DMS153 treated with DMSO at 0.1 percent for 48 hours (cell line): ENCODE measurements at regions not wholly inside any gene's neighbourhood (a gene's known extent, or its start where the extent isn't known, plus 50 kb on each side); places are given as distances from the start of the nearest gene placed in this dataset.

Experiments
- DNase-seq: peaks from one replicate; lab custom pipeline; 2025; ENCODE audit not compliant: unreplicated experiment; lab: John Stamatoyannopoulos, UW

DNA sequence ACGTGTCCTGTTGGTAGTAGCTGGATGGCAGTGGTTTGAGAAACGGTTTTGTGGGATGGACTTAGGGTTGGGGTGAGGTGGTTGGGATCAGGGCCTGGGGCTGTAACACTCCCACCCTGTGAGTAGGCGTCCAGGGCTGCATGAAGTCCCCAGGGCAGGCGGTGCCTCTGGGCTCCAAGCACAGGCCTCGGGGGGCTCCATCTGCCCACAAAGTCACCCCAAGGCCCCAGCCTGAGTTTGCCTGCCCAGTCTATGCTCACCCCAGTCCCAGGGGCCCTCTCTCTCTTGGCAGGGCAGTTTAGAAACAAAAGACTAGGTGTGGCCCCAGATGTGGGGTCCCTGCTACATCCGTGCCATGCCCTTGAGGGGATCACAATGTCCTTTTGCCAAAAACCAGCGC lies 86.9 kb upstream of the PRR23E start:
- no peak for DNase-seq

DNA sequence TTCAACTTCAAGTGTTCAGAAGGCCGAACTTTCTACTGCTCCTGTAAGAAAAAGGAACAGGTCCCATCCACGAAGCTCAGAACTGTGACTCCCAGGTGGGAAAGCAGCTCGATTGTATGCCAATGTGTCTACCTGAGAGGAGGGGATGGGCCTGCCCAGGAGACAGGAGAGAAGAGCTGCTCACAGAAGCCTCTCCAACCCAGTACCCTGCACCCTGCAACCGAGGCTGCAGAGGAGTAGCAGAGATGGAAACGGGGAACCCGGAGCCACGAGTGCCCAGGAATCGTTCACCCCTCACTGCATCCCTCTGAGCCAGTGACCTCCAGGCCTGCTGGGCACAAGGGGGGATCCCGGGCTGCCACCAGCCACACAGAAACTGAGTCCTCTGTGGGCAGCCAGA lies 86.5 kb upstream of the PRR23E start:
- no peak for DNase-seq

DNA sequence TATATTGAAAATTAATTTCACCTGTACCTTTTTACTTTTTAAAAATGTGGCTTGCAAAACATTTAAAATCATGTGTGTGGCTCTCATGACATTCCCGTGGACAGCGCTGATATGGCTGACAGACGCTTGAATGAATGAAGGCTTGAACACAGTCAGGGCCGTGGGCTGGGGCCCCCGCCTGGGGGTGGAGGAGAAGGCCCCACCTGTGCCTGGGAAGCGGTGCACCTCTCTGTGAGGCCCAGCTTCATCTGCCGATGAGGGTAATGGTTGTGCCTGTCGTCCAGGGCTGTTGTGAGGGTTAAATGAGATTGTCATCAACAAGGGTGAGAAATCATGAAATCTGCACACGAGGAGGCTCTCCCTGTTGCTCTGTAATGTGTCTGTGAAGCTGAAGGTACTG lies 85.9 kb upstream of the PRR23E start:
- DNase-seq: no peak

DNA sequence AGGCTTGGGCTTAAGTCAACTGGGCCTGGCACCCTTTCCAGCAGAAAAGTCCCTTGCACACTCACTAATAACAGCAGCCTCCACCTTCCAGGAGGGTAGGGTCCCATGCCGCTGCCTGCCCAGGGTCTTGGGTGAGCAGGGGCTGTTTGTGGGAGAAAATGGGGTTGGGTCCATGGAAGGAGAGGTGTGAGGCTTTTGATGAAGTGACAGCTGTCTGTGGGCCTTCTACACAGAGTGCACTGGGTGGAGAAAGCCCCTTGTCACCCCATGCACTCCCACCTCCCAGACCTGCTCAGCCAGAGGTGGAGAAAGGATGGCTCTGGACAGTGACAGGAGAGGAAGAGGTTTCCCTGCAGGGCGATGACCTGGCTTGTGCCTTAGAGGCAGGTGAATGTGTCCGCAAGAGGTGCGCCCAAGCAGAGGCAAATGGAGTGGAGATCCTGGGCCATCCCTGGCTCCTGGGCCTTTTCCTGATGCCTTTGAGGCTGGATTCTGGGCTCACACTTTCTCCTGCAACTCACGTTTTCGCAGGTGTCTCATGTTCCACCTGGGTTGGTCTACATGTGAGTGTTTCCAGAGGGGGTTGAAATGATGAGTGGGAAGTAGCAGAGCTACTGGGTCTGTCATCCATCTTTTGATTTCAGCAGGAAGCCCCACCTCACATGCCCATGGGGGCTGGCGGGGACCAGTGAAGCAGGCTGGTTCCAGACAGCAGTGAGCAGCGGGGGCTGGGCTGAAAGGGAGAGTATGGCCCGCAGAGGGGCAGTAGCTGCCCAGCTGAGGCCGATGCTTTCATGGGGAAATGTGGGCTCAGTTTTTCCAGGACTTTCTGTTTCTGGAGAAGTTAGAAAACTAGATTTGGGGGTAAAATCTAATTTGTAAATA lies 85.2 kb upstream of the PRR23E start:
- DNase-seq: no peak

DNA sequence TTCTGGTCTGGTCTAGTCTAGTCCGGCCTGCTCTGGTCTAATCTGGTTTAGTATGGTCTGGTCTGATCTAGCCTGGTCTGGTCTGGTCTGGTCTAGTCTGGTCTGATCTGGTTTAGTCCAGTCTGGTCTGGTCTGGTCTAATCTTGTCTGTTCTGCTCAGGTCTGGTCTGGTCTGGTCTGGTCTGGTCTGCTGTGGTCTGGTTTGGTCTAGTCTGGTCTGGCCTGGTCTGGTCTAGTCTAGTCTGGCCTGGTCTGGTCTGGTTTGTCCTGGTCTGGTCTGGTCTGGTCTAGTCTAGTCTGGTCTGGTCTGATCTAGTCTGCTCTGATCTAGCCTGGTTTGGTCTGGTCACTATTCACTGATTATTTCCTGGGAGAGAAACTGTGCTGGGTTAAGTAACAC lies 84.1 kb upstream of the PRR23E start:
- no peak for DNase-seq

DNA sequence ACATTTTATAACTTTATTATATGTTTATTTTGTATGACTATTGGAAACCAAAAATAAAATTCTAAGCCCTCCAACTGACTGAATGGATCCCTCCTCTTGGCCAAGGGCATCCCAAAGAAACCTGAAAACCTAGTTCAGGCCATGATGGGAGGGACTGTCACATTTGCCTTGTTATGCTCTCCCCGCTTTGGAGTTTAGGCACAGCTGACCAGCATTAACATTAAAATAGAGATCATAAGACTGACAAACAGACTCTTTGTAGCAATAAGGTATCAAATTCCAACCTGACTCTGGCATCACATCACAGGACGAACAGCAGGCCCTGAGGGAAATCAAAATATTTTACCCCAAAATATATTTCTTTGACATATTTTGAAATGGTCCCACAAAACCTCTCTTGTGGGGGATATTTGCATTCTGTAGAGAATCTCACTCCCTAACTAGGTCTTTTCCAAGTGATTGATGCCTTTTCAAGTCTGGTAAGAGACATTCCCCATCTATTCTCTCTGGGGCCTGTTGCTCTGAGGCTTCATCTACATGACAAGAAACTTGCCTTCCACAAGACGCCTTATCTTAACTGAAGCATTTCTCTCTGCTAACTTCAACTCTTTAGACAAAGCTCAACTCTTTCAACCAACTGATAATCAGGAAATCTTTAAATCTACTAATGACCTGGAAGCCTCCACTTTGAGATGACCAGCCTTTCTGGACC lies 81.8 kb upstream of the PRR23E start:
- no peak for DNase-seq

DNA sequence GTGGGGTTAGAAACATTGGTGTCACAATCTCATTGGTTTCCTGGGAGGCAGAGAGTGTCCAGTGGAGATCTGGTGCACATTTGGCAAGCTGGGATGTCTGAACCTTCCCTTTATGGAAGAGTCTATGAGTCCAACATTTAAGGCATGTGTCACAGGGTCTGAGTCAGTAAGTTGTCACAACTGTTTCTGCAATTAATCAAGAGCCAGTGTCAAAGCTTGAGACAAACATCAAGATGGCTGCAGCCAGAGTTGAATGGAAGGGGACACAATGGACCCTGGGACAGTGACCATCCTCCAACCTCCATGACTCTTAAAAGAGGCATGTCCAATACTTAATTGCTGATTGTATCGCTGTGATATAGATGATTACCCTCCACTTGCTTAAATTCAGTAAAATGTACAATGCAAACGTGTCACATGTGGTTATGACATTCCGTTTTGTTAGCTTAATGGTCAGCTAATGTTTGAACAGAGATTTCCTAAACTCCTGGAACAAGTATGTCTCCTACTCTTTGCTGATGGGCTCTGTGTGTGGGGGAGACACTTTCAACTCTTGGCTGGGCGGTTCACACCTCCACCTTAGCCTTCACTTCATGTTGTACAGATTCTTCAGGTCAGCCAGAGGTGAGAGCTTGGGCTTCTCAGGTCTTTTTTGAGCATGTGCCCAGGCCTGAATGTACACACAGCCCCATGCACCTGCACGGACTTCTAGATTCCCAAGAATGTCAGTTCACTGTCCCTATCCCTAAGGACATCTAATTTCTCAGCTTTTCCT lies 79.9 kb upstream of the PRR23E start:
- no peak for DNase-seq

DNA sequence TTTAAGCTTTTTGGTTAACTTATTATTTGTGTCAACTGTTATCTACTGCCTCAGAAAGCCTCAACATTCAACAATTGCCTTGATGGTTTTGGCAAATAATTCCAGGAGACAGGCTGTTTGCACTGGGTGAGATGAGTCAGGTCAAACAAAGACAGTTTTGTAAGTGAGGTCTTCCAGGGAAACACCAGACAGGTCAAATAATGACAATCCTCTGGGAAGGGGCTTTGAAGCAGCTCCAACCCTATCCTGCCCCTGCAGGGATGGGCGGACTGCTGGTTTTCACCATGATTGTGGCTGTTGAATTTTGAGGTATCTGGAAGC lies 79.4 kb upstream of the PRR23E start:
- DNase-seq: no peak

DNA sequence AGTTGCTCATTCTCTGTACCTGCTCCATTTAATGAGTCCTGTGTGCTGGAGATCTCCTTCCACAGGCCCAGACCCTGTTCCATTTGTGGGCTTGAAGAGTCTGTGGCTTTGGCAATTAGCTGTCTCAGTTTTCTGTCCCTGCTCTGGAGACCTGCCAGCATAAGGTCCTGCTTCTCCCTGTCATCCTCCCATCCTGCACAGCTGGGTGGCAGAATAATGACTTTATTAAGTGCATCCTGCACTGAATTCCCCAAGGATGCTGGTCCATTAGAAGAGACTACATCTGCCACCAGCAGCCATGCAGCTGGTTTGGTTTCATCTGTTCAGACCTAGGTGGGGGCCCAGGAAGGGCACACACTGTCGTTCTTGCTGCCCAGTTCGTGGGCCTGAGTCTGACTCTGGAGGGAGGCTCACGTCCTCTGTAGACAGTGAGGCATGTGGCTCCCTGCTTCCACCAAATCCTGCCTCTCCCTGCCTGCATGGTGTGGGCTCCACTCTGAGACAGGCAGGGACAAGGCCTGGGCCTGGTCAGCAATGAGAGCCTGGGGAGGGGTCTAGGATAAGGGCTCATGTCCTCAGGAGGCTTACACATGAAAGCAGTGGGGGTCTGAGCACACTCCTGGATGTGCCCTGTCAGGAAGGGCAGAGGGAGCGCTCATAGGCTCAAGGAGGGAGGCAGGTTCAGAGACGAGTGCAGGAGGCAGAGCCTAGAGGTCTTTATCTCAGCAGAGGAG lies 78.4 kb upstream of the PRR23E start:
- no peak for DNase-seq

DNA sequence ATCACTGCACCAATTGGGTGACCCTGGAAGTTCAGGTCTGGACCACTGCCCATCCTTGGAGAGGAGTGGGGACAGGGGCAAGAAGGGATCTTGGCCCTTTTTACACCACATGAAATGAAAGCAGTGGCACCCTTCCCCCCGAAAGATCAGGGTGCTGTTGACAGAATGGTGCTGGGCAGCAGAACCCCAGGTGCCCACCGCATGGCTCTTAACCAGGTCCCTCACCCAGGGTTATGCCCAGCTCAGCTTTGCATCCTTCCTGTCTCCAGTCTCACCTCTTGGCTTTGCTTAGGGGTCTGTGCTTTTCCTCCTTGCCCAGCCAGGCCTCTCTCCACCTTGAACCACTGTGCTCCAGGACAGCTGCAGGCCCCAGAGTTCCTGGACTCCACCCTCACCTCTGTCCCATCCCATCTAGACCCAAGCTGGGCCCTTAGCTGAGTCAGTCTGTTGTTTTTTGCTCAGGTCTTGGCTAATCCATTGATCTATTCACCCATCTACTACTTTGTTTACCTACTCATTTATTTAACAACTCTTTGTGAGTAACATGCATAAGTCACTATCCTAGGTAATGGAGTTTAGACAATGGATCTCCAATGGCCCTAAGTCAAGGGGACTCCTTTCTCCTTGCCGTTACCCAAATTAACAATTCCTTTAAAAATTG lies 77.1 kb upstream of the PRR23E start:
- no peak for DNase-seq

DNA sequence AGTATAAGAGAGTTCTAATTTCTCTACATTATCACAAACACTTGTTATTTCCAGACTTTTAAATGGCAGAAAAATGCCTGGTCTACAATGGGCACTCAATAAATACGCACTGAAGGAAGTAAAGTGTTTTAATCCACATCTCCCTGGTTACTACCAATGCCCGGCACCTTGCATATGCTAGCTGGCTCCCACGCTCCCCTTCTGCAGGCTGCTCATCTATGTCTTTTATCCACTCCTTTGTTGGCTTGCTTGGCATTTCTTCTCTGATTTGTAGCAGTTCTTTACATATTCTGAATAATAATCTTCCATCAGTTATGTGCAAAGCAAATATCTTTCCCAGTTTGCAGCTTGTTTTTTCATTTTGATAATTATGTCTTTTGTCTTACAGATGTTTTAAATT lies 74.6 kb upstream of the PRR23E start:
- DNase-seq: no peak

DNA sequence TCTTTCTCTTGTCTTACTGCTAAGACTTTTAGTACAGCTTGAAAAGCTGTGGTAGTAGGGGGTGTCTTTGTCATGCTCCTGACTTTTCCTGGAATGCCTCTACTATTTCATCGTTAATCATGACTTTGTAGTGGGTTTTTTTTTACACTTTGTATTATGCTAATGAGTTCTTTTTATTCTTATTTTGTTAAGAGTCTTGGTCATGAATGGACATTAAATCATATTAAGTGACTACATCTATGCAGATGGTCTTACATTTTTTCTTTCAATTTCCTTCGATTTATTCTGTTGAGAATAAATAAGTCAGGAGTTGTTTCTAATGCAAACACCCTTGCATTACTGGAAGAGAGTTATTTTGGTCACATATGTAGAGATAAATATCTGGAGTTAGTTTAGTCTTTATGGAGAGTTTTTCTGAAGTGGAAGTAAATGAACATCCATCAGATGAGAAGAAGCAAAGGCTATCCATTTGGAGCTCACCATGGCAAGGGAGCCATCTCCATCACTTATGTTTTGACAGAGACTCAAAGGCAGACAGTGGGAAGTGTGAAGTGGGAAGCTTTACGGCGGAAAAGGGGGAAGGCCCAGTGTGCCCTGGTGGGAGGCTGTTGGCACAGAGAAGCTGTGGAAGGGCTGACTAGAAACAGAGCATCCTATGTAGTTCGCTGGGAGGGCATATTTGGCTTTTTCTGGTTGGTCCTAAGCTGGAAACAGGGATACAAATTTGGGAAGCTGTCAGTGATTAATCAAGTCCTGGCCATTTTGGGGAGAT lies 73.1 kb upstream of the PRR23E start:
- DNase-seq: no peak

DNA sequence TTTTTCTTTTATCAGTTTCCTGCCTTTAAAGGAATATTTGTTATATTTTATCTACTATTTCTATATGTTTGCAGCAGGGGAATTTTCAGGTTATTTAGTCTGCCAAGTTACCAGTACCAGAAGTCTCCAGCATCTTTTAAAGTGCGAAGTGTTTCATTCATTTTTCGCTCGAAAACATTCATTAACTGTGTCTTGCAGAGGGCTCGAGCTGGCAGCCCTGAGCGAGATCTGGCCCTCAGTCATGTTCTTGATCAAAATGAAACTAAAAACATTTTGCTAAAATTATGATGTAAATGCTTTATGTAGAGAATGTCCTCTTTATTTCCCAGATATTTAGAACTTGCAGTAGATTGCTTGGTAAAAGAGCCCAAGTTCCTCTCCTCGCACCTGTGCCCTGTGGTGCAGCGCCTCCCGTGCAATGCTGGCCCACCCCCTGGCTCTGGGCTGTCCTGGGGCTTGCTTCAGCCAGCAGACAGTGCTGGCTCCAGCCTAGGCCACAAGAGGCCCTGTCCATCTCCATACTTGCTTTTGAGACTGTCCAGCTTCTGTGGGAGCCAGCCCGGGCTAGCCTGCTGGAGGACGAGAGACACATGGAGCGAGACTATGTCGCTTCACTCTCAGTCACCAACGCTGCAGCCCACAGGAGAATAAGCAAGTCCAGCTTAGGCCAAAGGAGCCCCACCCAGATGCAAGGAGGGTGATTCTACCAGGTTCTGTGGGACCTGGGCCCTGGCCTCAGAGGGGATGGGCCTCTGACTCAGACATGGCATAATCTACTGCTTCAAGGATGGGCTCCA lies 71.9 kb upstream of the PRR23E start:
- no peak for DNase-seq

DNA sequence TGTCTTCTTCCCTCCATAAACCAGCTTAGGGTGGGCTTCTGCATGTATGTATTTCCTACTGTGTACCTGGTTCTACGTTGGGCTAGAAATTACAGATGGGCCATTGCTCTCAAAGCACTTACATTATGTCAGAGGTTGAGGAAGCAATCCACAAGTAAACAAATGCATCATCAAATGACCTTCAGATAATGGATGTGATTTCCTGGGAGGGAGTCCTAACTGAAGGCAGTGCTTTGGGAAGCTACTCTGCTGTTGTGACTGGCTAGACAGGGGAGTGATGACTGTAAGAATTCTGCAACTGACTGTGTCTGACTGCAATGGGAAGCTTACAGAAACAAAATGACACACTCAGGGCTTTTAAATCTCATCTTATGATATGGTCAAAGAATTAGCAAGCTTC lies 71.0 kb upstream of the PRR23E start:
- no peak for DNase-seq

DNA sequence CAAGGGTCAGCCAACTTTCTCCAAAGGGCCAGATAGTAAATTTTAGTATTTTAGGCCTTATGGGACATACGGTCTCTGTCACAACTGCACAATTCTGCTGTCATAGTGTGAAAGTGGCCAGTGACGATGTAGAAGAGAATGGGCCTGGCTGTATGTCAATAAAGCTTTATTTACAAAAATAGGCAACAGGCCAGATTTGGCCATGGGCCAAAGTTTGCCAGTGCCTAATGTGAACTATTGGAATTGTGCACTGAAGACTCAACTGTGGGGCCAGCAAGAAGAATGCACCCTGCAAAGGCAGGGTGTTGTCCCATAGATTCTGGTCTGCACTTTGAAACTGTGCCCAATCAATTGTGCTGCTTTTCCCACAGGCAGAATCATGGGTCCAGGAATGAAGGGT lies 69.4 kb upstream of the PRR23E start:
- DNase-seq: no peak

DNA sequence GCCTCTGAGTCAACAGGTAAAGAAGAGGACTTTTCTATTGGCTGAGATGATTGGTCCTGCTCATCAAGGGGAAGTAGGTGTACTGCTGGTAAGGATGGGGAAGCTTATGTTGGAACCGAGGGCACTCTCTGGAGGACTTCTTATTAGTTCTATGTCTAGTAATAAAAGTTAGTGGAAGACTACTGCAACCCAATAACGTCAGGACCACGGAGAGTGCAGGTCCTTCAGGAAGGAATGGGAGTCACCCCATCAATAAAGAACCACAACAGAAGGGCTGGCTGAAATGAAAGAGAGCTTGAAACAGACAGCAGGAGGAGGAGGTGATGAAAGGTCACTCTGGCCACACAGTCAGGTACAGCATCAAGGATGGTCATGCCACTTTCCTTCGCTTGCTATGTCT lies 68.8 kb upstream of the PRR23E start:
- no peak for DNase-seq

DNA sequence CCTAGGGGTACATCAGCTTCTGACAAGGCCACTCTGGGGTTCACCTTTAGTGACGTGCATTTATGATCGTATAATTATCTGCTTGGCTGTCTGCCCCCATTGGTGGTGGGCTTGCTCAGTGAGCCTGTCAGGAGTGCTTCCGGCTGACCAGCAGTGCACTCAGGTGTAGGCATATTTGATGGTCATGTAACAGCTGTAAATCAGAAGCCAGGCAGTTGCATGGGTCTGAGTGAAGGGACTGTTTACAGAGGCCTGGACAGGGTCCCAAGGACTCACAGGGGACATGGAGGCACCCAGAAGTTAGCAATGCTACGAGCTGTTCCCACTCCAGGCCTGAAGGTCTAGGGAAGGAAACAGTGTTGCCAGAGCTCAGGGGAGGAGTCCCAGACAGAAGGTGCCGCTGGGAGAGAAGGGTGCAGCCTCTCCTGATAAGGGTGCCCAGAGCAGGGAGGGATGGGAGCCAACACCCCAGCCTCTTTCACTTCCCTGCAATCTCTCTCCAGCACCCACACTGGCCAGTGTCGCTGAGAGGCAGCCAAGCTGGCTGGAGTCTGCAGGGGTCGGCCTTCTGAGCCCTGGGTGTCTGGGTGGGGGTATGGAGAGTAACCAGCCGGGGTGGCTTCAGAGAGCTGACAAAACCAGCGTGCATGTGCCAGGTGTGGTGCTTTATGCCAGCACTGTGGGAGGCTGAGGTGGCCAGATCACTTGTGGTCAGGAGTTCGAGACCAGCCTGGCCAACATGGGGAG lies 61.3 kb upstream of the PRR23E start:
- no peak for DNase-seq

DNA sequence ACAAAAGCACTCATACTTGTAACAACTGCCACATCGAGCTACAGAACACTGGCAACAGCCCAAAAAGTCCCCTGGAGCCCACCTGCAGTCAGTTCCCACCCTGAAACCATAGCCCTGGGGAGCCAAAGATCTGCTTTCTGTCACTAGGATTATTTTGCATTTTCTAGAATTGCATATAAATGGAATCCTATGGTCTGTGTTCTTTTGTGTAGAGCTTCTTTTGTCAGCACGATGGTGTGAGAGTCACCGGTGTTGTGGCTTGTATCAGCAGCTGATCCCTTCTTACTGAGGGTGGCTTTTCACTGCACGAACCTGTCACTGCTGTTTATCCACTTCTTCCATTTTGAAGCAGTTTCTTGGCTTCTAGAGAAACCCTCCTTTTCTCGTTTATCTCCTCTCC lies 60.1 kb upstream of the PRR23E start:
- DNase-seq: no peak

DNA sequence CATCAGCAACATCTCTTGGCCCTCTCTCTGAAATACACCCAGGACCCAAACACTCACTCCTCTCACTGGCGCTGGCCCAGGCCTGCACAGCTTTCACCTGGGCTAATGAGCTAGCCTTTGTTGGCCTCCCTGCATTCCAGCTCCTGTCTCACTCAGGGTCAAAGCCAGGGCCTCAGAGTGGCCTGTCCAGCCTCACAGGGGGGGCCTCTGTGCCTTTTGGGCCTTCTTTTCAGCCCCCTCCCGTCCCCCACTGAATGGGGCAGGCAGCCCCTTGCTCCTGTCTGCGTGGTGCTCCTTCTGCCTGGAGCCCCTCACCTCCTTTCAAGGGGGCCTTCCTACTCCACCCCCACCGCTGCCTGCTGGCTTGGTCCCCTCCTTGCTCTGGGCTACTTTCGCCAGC lies 59.0 kb upstream of the PRR23E start:
- no peak for DNase-seq
